Hepatocyte (in vitro differentiated cells): ENCODE measurements at regions not wholly inside any gene's neighbourhood (a gene's known extent, or its start where the extent isn't known, plus 50 kb on each side); places are given as distances from the start of the nearest gene placed in this dataset.

Experiments used
- DNase-seq: peaks from one replicate; pipeline ENCODE4 v3.0.0-alpha.2; 2016; ENCODE audit warnings: low spot score
- H2AFZ ChIP-seq: fragments of 200-600 bp; sonication (generic); 2 replicates; pipeline ENCODE4 v1.6.0; 2016; ENCODE audit warnings: antibody characterized with exemption, mild to moderate bottlenecking
- H3K27ac ChIP-seq: fragments of 200-600 bp; sonication (generic); 2 replicates; pipeline ENCODE4 v1.5.1; 2016; ENCODE audit warnings: mild to moderate bottlenecking
- H3K27me3 ChIP-seq: fragments of 200-600 bp; sonication (generic); 2 replicates; pipeline ENCODE4 v1.6.1; 2016
- H3K36me3 ChIP-seq: fragments of 200-600 bp; sonication (generic); replicated peaks from 2 replicates; pipeline ENCODE4 v1.5.1; 2016; ENCODE audit warnings: low read depth; ENCODE audit not compliant: insufficient read depth
- H3K4me1 ChIP-seq: fragments of 200-600 bp; sonication (generic); 2 replicates; pipeline ENCODE4 v1.5.1; 2016; ENCODE audit warnings: mild to moderate bottlenecking, moderate library complexity; ENCODE audit not compliant: insufficient read depth
- H3K4me2 ChIP-seq: fragments of 200-600 bp; sonication (generic); 2 replicates; pipeline ENCODE4 v1.6.0; 2016
- H3K4me3 ChIP-seq: fragments of 200-600 bp; sonication (generic); 2 replicates; pipeline ENCODE4 v1.5.1; 2016; ENCODE audit warnings: mild to moderate bottlenecking
- H3K79me2 ChIP-seq: fragments of 200-600 bp; sonication (generic); 2 replicates; pipeline ENCODE4 v1.6.0; 2017; ENCODE audit warnings: mild to moderate bottlenecking
- H3K9me2 ChIP-seq: fragments of 200-600 bp; sonication (generic); replicated peaks from 2 replicates; pipeline ENCODE4 v1.6.0; 2017; ENCODE audit warnings: mild to moderate bottlenecking; ENCODE audit not compliant: insufficient read depth
- H3K9me3 ChIP-seq: fragments of 200-600 bp; sonication (generic); 2 replicates; pipeline ENCODE4 v1.5.1; 2016; ENCODE audit warnings: low read depth, mild to moderate bottlenecking
- H4K20me1 ChIP-seq: fragments of 200-600 bp; sonication (generic); 2 replicates; pipeline ENCODE4 v1.6.0; 2016; ENCODE audit warnings: mild to moderate bottlenecking; ENCODE audit not compliant: insufficient read depth, poor library complexity, severe bottlenecking
- EZH2 ChIP-seq: fragments of 200-600 bp; sonication (generic); IDR thresholded peaks from 2 replicates; pipeline ENCODE4 v1.6.1; 2016; ENCODE audit warnings: antibody characterized with exemption, mild to moderate bottlenecking, borderline replicate concordance
- EZH2phosphoT487 ChIP-seq: fragments of 200-600 bp; sonication (generic); IDR thresholded peaks from one replicate; pipeline ENCODE4 v1.6.1; 2018; ENCODE audit warnings: antibody characterized with exemption, mild to moderate bottlenecking, low read depth, moderate library complexity; ENCODE audit not compliant: unreplicated experiment, severe bottlenecking
- WGBS: methylation state at CpG from one replicate; pipeline ENCODE4 v1.1.6; 2016; ENCODE audit warnings: low lambda C conversion rate; ENCODE audit errors: missing lambda C conversion rate; 5-methylcytosine and 5-hydroxymethylcytosine counted together
- TF ChIP-seq, protein P1 (sequence below): fragments of 200-600 bp; sonication (generic); IDR thresholded peaks from 2 replicates; pipeline ENCODE4 v1.5.1; 2016; ENCODE audit warnings: antibody characterized with exemption, mild to moderate bottlenecking; ENCODE audit not compliant: poor library complexity

- no peak overlapping the region for H3K27ac ChIP-seq
Measured at GRCh38 chr5:115072266-115073064, 97.2 kb downstream of the TRIM36 start.

GRCh38 chr5:115070737-115071136, 99.0 kb downstream of the TRIM36 start:
- 88% methylated on average over 3 of the region's 3 CpGs for WGBS
- Histone ChIP-seq H3K27ac (no peak overlapping the region), H3K36me3 (no peaks in the 10 kb centered on the region), H3K4me2 (no peak overlapping the region), H2AFZ (no peak overlapping the region), H3K4me3 (no peak overlapping the region), H3K9me3 (no peaks in the 10 kb centered on the region), H3K79me2 (no peaks in the 10 kb centered on the region), H3K4me1 (no peaks in the 10 kb centered on the region), H4K20me1 (no peaks in the 10 kb centered on the region), H3K9me2 (no peaks in the 10 kb centered on the region), H3K27me3 (no peaks in the 10 kb centered on the region)
- DNase-seq: no peak
- TF ChIP-seq EZH2 (no peak), EZH2phosphoT487 (no peak)
- TF ChIP-seq, protein P1, sequence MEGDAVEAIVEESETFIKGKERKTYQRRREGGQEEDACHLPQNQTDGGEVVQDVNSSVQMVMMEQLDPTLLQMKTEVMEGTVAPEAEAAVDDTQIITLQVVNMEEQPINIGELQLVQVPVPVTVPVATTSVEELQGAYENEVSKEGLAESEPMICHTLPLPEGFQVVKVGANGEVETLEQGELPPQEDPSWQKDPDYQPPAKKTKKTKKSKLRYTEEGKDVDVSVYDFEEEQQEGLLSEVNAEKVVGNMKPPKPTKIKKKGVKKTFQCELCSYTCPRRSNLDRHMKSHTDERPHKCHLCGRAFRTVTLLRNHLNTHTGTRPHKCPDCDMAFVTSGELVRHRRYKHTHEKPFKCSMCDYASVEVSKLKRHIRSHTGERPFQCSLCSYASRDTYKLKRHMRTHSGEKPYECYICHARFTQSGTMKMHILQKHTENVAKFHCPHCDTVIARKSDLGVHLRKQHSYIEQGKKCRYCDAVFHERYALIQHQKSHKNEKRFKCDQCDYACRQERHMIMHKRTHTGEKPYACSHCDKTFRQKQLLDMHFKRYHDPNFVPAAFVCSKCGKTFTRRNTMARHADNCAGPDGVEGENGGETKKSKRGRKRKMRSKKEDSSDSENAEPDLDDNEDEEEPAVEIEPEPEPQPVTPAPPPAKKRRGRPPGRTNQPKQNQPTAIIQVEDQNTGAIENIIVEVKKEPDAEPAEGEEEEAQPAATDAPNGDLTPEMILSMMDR: no peak

More at GRCh38 chr5:115072266-115073064, 97.2 kb downstream of the TRIM36 start:
- Histone ChIP-seq H3K4me3 (no peak overlapping the region), H4K20me1 (no peaks in the 10 kb centered on the region), H3K9me3 (no peaks in the 10 kb centered on the region), H3K79me2 (no peaks in the 10 kb centered on the region), H3K4me2 (no peak overlapping the region), H3K9me2 (no peaks in the 10 kb centered on the region), H2AFZ (no peak overlapping the region), H3K36me3 (no peaks in the 10 kb centered on the region), H3K27me3 (no peaks in the 10 kb centered on the region), H3K4me1 (no peaks in the 10 kb centered on the region)
- no peak for DNase-seq
- no peak for TF ChIP-seq EZH2
- TF ChIP-seq EZH2phosphoT487: no peak
- TF ChIP-seq, protein P1: no peak
- WGBS: 84% methylated on average over 6 of the region's 6 CpGs

- Histone ChIP-seq H3K4me2 (no peak overlapping the region), H2AFZ (no peak overlapping the region)
Measured at GRCh38 chr5:115069087-115069968, 100.4 kb downstream of the TRIM36 start.

More at GRCh38 chr5:115069087-115069968, 100.4 kb downstream of the TRIM36 start:
- WGBS: 66% methylated on average over 3 of the region's 3 CpGs
- Histone ChIP-seq H3K4me3 (no peak overlapping the region), H3K4me1 (no peaks in the 10 kb centered on the region), H3K27me3 (no peaks in the 10 kb centered on the region), H3K36me3 (no peaks in the 10 kb centered on the region), H3K27ac (no peak overlapping the region), H3K9me3 (no peaks in the 10 kb centered on the region), H4K20me1 (no peaks in the 10 kb centered on the region), H3K9me2 (no peaks in the 10 kb centered on the region), H3K79me2 (no peaks in the 10 kb centered on the region)
- peak; percentile 66 for DNase-seq
- TF ChIP-seq, protein P1: peak; percentile 86
- no peak for TF ChIP-seq EZH2phosphoT487
